Liver (tissue), 2 donors: ENCODE measurements at regions not wholly inside any gene's neighbourhood (a gene's known extent, or its start where the extent isn't known, plus 50 kb on each side); places are given as distances from the start of the nearest gene placed in this dataset.

Experiments used
- JUND ChIP-seq, 2 donors: IDR thresholded peaks; 2 replicates each; pipeline ENCODE4 v1.6.1; 2016; ENCODE audit warnings: antibody characterized with exemption in 2 of 2
- RAD21 ChIP-seq, 2 donors: IDR thresholded peaks; 2 replicates each; pipeline ENCODE4 v1.6.1; 2016; ENCODE audit warnings: antibody characterized with exemption in 2 of 2, mild to moderate bottlenecking in 2 of 2
- donor health status: healthy.

DNA sequence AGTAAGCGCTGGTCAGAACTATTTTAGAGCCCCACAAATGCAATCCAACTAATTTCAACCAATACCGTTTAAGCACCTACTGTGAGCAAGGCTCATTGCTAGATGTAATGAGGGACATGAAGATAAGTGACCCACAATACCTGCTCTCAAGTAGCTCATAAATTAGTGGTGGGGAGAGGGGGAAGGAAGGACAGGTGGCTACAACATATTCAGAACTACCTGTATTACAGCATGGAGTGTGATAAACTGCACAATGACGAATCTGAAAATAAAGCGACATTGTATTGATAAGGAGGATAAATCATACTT, 311.6 kb upstream of the DIAPH2 start:
- TF ChIP-seq JUND (IDR thresholded peaks at IDR 0.05) = no peak
- TF ChIP-seq RAD21 (IDR thresholded peaks at IDR 0.05) = no peak
